ENCODE measurements at regions not wholly inside any gene's neighbourhood (a gene's known extent, or its start where the extent isn't known, plus 50 kb on each side); places are given as distances from the start of the nearest gene placed in this dataset.

GRCh38 chr21:35775778-35776544 is 284.4 kb downstream of the SETD4 start (continued):
- TF ChIP-seq REST (IDR thresholded peaks at IDR 0.05; ENCODE audit: low read depth, low read length) (no peak), CHD2 (IDR thresholded peaks at IDR 0.05; ENCODE audit: low read length, partially characterized antibody) (no peak), RCOR1 (IDR thresholded peaks at IDR 0.05; ENCODE audit: low read length) (no peak), ELF1 (IDR thresholded peaks at IDR 0.05) (no peak), YY1 (IDR thresholded peaks at IDR 0.05; ENCODE audit: low read depth) (no peak), USF2 (IDR thresholded peaks at IDR 0.05; ENCODE audit: borderline replicate concordance, low read depth, low read length) (no peak)

GRCh38 chr21:35770101-35770945 is 290.0 kb downstream of the SETD4 start:
- peaks cover 5% of the 10 kb centered on the region for H3F3A ChIP-seq (replicated peaks; ENCODE audit: insufficient read depth)
- H2AFZ ChIP-seq (ENCODE audit: low read depth) = 0 out of 2 replicates have a peak overlapping the region, but pooled peaks have one; percentile 58
- no peak overlapping the region for H3K9ac ChIP-seq
- no peak overlapping the region for H3K4me3 ChIP-seq (ENCODE audit: low read depth in 2 of 2, low read length in 1 of 2)
- TF ChIP-seq MEF2A (IDR thresholded peaks at IDR 0.05; ENCODE audit: borderline replicate concordance, low read depth) = no peak
- TF ChIP-seq ELF1 (IDR thresholded peaks at IDR 0.05) = no peak
- TF ChIP-seq IRF3 (IDR thresholded peaks at IDR 0.05; ENCODE audit: low read depth, low read length) = no peak
- TF ChIP-seq RFX5 (IDR thresholded peaks at IDR 0.05; ENCODE audit: low read length) = no peak
- no peak for TF ChIP-seq SIN3A (IDR thresholded peaks at IDR 0.05; ENCODE audit: borderline replicate concordance, low read depth, low read length)
- TF ChIP-seq GATA2 (CRISPR knock-in tag; IDR thresholded peaks at IDR 0.05) = no peak
- TF ChIP-seq RCOR1 (IDR thresholded peaks at IDR 0.05; ENCODE audit: low read length) = no peak
- no peak for TF ChIP-seq EZH2phosphoT487 (IDR thresholded peaks at IDR 0.05; ENCODE audit: borderline replicate concordance, low read depth)
- TF ChIP-seq NRF1 (IDR thresholded peaks at IDR 0.05; ENCODE audit: low read depth, low read length) = no peak
- TF ChIP-seq JUND (IDR thresholded peaks at IDR 0.05) = no peak
- TF ChIP-seq EP300 (IDR thresholded peaks at IDR 0.05; ENCODE audit: borderline replicate concordance in 1 of 2, low read depth in 1 of 2, low read length in 1 of 2) = no peak
- TF ChIP-seq MXI1 (IDR thresholded peaks at IDR 0.05; ENCODE audit: low read depth, low read length) = no peak
- no peak for TF ChIP-seq SMC3 (IDR thresholded peaks at IDR 0.05; ENCODE audit: low read depth, low read length)
- no peak overlapping the region for H3K27ac ChIP-seq (ENCODE audit: low read depth in 2 of 2, low read length in 1 of 2)
- DNase-seq = no peak
- no peaks in the 10 kb centered on the region; the same call in 1 of the 2 replicates for H3K27me3 ChIP-seq (ENCODE audit: insufficient read depth)
- no peaks in the 10 kb centered on the region for H3K9me2 ChIP-seq
- no peaks in the 10 kb centered on the region for H3K4me1 ChIP-seq (ENCODE audit: control insufficient read depth in 1 of 2, insufficient read depth in 2 of 2, low read depth in 1 of 2, low read length in 1 of 2)
- no peaks in the 10 kb centered on the region for H3K79me2 ChIP-seq (ENCODE audit: insufficient read depth)
- WGBS (ENCODE audit: low lambda C conversion rate) = 27% methylated on average over 4 of the region's 4 CpGs
- H4K20me1 ChIP-seq (ENCODE audit: insufficient read depth) = no peaks in the 10 kb centered on the region
- H3K4me2 ChIP-seq = no peak overlapping the region
- ChIA-PET POLR2A (no interaction called here), CTCF (no interaction called here)
- H3K36me3 ChIP-seq (replicated peaks in 1 of 2; ENCODE audit: control insufficient read depth in 1 of 2, insufficient read depth in 2 of 2, low read length in 1 of 2) = no peaks in the 10 kb centered on the region
- no peaks in the 10 kb centered on the region for H3K9me3 ChIP-seq

Data from SK-N-SH (cell line).